HL-60 (cell line): ENCODE measurements at regions not wholly inside any gene's neighbourhood (a gene's known extent, or its start where the extent isn't known, plus 50 kb on each side); places are given as distances from the start of the nearest gene placed in this dataset.

Experiments used
- CTCF ChIP-seq: IDR thresholded peaks from one replicate; pipeline ENCODE4 v1.5.1; 2011; ENCODE audit warnings: low read length, control low read depth, inconsistent platforms; ENCODE audit not compliant: insufficient read depth
- POLR2AphosphoS5 ChIP-seq: IDR thresholded peaks from 2 replicates; pipeline ENCODE4 v1.6.1; 2012; ENCODE audit warnings: low read depth

GRCh38 chr13:79185580-79185979 is 220.5 kb downstream of the RBM26 start:
- TF ChIP-seq CTCF: no peak
- no peak for TF ChIP-seq POLR2AphosphoS5
